ENCODE measurements at regions not wholly inside any gene's neighbourhood (a gene's known extent, or its start where the extent isn't known, plus 50 kb on each side); places are given as distances from the start of the nearest gene placed in this dataset.

GRCh38 chr2:160968183-160968582 lies 192.0 kb upstream of the TANK start:
- no peak for TF ChIP-seq POLR2A (IDR thresholded peaks at IDR 0.05)
- no peak for TF ChIP-seq CTCF (IDR thresholded peaks at IDR 0.05)
- TF ChIP-seq EP300 (IDR thresholded peaks at IDR 0.05) = no peak

Data from tibial nerve (tissue), 4 donors.